Ishikawa (cell line): ENCODE measurements at regions not wholly inside any gene's neighbourhood (a gene's known extent, or its start where the extent isn't known, plus 50 kb on each side); places are given as distances from the start of the nearest gene placed in this dataset.

Experiments
- EP300 ChIP-seq: IDR thresholded peaks from 2 replicates; pipeline ENCODE4 v1.6.1; 2012; ENCODE audit warnings: borderline replicate concordance
- RAD21 ChIP-seq: IDR thresholded peaks from 2 replicates; pipeline ENCODE4 v1.6.1; 2012; ENCODE audit warnings: low read depth
- TAF1 ChIP-seq: IDR thresholded peaks from 2 replicates; pipeline ENCODE4 v1.6.1; 2012; ENCODE audit warnings: low read depth, mild to moderate bottlenecking
- YY1 ChIP-seq: IDR thresholded peaks from 2 replicates; pipeline ENCODE4 v1.6.1; 2012; ENCODE audit warnings: low read depth
- TF ChIP-seq, protein P1 (sequence below): IDR thresholded peaks from 2 replicates; pipeline ENCODE4 v1.6.1; 2012; ENCODE audit warnings: low read depth, mild to moderate bottlenecking
- TF ChIP-seq, protein P2 (sequence below): IDR thresholded peaks from 2 replicates; pipeline ENCODE4 v1.6.1; 2012

DNA sequence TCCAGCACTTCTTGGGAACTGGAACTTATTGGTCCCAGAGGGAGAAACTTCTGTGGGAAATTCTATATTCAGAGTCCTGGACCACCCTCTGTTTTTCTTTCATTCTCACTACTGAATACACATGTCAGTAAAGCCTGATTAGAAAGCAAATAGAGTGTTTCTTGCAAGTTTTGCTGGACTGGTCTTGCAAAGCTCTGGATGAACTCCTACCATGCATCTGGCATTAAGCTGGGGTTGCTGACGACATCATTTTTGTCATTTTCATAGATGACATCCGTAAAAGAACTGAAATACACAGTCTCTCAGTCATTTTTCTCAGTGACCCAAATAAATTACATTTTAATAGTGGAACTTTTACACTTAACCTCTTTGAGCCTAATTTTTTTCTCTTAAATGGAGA lies 283.2 kb downstream of the DMAC1 start:
- TF ChIP-seq EP300 = no peak
- TF ChIP-seq RAD21 = no peak
- TF ChIP-seq, protein P1, sequence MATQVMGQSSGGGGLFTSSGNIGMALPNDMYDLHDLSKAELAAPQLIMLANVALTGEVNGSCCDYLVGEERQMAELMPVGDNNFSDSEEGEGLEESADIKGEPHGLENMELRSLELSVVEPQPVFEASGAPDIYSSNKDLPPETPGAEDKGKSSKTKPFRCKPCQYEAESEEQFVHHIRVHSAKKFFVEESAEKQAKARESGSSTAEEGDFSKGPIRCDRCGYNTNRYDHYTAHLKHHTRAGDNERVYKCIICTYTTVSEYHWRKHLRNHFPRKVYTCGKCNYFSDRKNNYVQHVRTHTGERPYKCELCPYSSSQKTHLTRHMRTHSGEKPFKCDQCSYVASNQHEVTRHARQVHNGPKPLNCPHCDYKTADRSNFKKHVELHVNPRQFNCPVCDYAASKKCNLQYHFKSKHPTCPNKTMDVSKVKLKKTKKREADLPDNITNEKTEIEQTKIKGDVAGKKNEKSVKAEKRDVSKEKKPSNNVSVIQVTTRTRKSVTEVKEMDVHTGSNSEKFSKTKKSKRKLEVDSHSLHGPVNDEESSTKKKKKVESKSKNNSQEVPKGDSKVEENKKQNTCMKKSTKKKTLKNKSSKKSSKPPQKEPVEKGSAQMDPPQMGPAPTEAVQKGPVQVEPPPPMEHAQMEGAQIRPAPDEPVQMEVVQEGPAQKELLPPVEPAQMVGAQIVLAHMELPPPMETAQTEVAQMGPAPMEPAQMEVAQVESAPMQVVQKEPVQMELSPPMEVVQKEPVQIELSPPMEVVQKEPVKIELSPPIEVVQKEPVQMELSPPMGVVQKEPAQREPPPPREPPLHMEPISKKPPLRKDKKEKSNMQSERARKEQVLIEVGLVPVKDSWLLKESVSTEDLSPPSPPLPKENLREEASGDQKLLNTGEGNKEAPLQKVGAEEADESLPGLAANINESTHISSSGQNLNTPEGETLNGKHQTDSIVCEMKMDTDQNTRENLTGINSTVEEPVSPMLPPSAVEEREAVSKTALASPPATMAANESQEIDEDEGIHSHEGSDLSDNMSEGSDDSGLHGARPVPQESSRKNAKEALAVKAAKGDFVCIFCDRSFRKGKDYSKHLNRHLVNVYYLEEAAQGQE = no peak
- no peak for TF ChIP-seq YY1
- TF ChIP-seq, protein P2, sequence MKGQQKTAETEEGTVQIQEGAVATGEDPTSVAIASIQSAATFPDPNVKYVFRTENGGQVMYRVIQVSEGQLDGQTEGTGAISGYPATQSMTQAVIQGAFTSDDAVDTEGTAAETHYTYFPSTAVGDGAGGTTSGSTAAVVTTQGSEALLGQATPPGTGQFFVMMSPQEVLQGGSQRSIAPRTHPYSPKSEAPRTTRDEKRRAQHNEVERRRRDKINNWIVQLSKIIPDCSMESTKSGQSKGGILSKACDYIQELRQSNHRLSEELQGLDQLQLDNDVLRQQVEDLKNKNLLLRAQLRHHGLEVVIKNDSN = no peak
- TF ChIP-seq TAF1 = no peak
